ENCODE measurements at regions not wholly inside any gene's neighbourhood (a gene's known extent, or its start where the extent isn't known, plus 50 kb on each side); places are given as distances from the start of the nearest gene placed in this dataset.

GRCh38 chr12:93177208-93178153 lies 200.2 kb upstream of the NUDT4 start:
- DNase-seq (ENCODE audit: low read depth, low spot score) = no peak

GRCh38 chr12:93178154-93178878 lies 199.4 kb upstream of the NUDT4 start:
- DNase-seq (ENCODE audit: low read depth, low spot score) = no peak

DNA sequence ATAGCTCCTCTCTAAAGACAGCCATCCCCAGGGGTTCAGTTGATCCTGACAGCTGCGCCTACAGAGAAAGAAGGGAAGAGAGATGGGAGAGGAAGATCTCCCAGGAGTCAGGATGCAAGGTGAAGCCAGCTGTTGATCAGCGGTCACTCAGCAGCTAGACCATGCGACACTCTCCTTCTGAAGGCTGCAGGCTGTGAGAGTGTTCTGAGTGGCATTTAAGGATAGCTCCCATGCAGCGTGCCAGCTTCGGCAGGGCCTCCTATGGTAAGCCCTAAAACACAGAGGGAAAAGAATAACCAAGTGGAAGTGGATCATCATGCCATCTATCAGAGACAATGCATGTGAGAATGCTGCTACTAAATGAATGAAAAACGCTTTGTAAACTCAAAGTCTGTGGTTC lies 197.9 kb upstream of the NUDT4 start:
- DNase-seq (ENCODE audit: low read depth, low spot score) = no peak

DNA sequence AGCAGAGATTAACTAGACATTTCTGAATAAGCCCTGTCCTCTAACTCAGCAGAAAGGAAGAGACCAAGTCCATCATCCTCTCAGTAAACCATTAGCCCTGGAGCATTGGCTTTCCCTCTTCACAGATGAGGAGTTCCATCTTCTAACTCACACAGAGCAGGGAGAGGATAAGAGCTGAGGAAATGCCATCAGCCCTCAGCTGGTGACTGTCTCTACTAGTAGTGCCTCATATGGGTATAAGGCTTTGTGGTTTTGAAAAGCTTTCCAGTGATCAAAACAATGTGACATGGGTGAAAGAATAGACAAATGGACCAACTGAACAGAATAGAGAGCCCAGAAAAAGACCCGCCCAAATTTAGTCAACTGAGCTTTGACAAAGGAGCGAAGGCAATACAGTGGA lies 197.2 kb upstream of the NUDT4 start:
- no peak for DNase-seq (ENCODE audit: low read depth, low spot score)

- no peak for DNase-seq (ENCODE audit: low read depth, low spot score)
These were observed 196.2 kb upstream of the NUDT4 start for GRCh38 chr12:93181409-93181965.

DNA sequence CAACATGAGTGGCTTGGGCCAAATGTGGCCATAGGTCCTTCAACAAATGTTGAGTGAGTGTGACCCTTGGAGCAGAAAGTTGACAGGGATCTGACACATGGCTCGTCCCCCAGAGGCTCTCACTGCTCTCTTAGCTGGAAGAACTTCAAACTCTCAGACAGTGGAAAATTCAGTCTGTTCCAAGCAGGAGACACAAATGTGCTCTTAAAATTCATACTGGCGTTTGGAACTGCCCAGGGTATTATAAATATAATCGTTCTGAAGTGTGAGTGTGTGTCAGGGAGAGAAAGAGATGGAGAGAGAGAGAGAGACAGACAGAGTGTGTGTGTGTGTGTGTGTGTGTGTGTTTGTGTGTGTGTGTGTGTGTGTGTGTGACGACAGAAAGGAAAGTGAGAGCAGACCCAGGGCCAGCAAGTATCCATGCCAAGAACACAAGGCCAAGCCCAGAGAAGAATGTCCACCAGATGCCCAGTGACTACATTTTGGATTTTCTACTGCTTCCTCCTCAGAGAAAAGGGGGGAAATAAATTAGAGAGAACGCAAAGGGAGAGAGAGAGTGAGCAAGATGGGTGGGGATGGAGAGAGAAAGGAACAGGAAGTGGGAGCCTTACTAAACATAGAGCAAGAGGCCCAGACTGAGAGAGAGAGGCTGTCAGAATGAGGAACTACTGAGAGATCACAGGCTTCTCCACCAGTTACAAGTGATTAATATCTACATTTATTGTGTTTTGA lies 193.6 kb upstream of the NUDT4 start:
- DNase-seq (ENCODE audit: low read depth, low spot score) = no peak

- DNase-seq (ENCODE audit: low read depth, low spot score) = no peak
These were observed 192.9 kb upstream of the NUDT4 start for GRCh38 chr12:93184672-93185368.

DNA sequence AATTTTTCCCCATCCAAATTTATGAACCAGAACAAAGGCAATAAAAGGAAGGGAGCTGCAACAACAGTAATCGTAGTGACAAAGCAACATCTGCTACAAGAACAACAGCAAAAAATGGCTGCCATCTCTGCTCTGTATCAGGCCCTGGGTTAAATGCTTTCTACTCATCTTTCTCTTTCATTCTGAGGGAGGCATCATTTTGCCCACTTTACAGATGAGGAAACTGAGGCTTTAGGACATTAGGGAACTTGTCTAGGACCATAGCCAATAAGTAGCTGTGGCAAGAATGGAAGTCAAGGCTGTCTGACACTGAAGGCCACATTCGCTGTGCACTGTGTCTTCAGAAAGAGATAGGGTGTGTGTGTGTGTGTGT lies 192.4 kb upstream of the NUDT4 start:
- no peak for DNase-seq (ENCODE audit: low read depth, low spot score)

DNA sequence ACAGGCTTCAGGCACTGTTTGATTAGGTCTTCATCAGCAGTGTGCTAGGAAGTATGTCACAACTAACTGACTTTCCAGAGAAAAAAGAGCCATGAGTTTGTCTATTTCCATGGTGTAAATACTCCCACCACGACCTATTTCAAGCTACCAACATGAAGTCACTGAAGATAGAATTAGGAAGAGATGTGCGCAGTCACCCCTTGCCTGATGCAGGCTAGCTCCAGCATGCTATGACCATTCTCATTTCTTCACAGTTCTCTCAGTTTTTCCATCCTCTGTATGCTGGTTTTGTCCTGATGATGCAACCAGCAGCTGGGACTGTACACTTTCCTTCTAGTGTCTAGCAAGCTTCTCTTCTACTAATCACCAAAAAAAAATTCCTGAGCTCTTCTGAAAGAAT lies 191.6 kb upstream of the NUDT4 start:
- DNase-seq (ENCODE audit: low read depth, low spot score) = no peak

GRCh38 chr12:93186621-93187020 lies 191.1 kb upstream of the NUDT4 start:
- no peak for DNase-seq (ENCODE audit: low read depth, low spot score)

DNA sequence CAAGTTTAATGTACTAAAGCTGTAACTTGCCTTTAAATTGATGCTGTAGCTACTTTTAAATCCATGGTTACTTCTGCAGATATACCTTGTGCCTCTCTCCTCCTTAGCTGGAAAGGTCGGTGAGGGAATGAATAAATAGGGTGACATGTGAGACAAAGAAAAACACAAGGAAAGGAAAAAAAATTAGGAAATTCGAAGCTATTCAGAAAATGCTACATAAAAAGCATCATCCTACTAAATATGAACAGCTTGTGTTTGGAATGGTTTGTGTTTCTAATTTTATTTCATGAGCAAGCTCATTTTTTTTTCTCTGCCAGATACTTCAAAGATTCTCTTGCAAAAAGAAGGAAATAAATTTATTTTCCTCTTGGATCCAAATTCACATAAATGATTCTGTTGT lies 186.3 kb upstream of the NUDT4 start:
- no peak for DNase-seq (ENCODE audit: low read depth, low spot score)

DNA sequence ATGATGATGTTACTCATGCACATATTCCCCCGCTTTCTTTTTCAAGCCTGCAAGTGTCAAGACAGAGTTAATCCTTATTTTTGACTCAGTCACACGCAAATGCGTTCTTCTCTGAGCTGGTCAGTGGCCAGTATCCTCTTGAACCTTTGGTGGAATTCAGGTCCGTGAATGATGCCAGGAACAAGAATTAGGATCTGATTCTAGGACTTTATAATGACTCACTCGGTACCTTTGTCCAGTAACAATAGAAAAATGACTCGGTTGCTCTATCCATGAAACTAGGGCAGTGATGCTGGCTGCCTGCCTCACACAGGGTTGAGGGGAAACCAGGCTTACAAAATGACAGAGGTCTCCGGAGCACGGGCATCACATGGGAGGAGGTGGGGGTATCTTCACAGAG lies 185.8 kb upstream of the NUDT4 start:
- DNase-seq (ENCODE audit: low read depth, low spot score) = no peak

DNA sequence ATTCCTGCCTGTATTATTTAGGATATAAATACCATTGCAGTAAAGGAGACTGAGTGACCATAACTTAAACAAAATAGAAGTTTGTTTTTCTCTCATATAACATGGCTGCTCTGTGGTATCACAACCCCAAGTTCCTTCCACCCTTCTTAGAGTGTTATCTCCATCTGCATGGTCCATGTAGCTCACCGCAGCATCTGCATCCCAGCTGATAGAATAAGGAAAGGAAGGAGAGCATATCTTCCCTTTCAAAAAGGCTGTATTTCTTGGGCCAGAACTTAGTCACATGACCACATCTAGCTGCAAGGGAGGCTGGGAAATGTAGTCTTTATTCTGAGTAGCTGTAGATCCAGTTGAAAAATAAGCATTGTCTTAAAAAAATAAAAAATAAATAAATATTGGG lies 184.8 kb upstream of the NUDT4 start:
- DNase-seq (ENCODE audit: low read depth, low spot score) = no peak

GRCh38 chr12:93195511-93195910 lies 182.2 kb upstream of the NUDT4 start:
- DNase-seq (ENCODE audit: low read depth, low spot score) = no peak

DNA sequence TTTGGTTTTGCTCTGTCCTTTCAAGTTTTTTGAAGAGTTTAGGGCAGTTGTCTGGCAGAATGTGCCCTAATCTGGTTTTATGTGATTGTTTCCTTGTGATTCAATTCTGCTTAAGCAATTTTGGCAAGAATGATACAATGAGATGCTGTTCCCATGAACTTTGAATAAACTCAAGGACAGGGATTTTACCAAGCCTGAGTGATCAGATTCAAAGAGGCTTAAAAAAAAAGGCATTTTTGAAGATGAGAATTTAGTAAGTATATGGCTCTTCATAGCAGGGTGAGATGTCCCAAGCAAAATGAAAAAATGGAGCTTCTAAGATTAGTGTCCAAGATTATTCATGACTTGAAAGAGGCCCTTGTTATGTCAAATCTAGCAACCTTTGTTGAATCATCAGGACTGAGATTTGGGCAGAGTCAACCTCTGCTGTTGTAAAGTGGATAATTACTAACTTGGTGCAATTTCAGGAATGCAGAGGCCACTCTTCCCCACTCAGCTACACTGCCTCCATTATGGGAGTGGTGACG lies 180.6 kb upstream of the NUDT4 start:
- DNase-seq (ENCODE audit: low read depth, low spot score) = no peak

GRCh38 chr12:93198086-93198485 lies 179.6 kb upstream of the NUDT4 start:
- DNase-seq (ENCODE audit: low read depth, low spot score) = no peak

- no peak for DNase-seq (ENCODE audit: low read depth, low spot score)
These were observed 177.9 kb upstream of the NUDT4 start for GRCh38 chr12:93199831-93200236.

DNA sequence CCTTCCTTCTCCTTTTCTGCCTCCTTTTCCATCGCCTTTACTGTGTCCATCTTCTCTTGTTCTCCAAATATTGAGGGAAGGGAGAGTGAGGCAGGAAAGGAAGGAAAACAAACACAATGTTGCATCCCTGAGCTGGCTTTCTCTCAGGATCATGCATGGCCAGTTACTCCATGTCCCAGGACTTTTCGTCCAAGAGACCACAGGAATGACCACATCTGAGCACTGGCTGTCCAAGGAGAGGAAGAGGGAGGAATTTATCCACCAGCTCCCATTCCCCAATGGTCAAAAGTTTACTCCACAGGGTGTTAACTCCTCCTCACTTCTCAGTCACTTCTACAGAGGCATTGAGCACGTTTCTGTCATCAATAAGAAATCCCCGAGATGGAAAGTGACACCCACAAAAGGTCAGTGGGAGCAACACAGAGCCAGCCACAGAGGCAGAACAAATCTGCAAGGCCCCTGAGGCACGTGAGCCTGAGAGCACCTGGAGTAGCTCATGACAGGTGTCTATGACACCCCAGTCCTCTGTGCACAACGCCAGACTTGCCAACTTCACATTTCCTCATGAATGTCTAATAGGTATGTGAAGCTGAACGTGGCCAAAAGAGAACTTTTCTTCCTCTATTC lies 177.3 kb upstream of the NUDT4 start:
- no peak for DNase-seq (ENCODE audit: low read depth, low spot score)

DNA sequence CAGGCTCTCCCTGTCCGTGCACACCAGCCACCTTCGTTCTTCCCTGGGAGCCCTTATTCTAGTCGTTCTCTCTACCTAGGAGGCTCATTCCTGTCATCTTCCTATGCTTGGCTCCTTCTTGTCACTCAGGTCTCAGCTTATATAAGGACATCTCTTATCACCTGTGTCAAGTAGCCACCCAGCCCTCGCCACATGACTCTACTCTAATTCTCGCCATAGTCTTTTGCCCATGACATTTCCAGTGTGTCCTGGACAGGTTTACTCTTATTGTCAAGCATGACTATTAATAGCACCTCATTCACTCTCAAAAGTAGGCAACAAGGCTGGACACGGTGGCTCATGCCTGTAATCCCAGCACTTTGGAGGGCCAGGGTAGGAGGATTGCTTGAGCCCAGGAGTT lies 175.7 kb upstream of the NUDT4 start:
- no peak for DNase-seq (ENCODE audit: low read depth, low spot score)

GRCh38 chr12:93202688-93203087 lies 175.0 kb upstream of the NUDT4 start:
- no peak for DNase-seq (ENCODE audit: low read depth, low spot score)

DNA sequence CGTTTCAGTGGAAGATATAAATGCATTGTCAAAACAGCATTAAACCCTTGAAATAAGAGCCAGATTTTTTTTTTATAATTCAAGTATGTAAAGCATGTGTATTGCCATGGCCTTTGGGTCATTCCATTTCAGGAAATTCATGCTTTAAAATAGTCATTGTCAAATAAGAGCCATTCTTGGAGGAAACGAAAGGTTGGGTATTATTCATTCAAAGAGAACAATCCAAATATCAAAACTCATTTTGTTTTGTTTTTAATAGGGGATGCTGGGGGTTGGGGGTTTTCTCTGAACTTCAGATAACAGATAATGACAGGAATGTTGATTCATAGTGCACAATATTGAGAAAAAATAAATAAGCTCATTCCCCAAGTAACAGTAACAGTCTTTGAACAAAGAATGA lies 174.4 kb upstream of the NUDT4 start:
- DNase-seq (ENCODE audit: low read depth, low spot score) = no peak
